ENCODE measurements at regions not wholly inside any gene's neighbourhood (a gene's known extent, or its start where the extent isn't known, plus 50 kb on each side); places are given as distances from the start of the nearest gene placed in this dataset.

- 87 to 91% (median 89%) methylated on average over 9 of the region's 9 CpGs for WGBS, 5 donors
- Histone ChIP-seq H3K27me3 (replicated peaks in 1 of 7) (peaks cover 0 to 16% (median 0%) of the 10 kb centered on the region in 7 donors), H3K9me3 (peaks cover 5 to 39% (median 31%) of the 10 kb centered on the region in 8 donors), H3K36me3 (no peaks in the 10 kb centered on the region), H3K27ac (no peak overlapping the region), H3K4me1 (no peaks in the 10 kb centered on the region), H3K4me3 (no peak overlapping the region)
- TF ChIP-seq POLR2A (IDR thresholded peaks at IDR 0.05) (no peak), POLR2AphosphoS5 (IDR thresholded peaks at IDR 0.05) (no peak), CTCF (IDR thresholded peaks at IDR 0.05 in 8 of 11, conservative IDR thresholded peaks at IDR 0.05 in 3 of 11) (no peak)
- DNase-seq = no peak
- intact Hi-C loops (cut with DNase I; ENCODE audit: low total_unique reads) = no loop called here
Measured at GRCh38 chr6:159435701-159436100, 257.3 kb downstream of the SOD2 start.

- Histone ChIP-seq H3K4me3 (no peak overlapping the region), H3K36me3 (no peaks in the 10 kb centered on the region), H3K27me3 (replicated peaks in 1 of 7) (peaks cover 0 to 16% (median 0%) of the 10 kb centered on the region in 7 donors), H3K27ac (no peak overlapping the region), H3K4me1 (no peaks in the 10 kb centered on the region), H3K9me3 (peaks cover 5 to 39% (median 31%) of the 10 kb centered on the region in 8 donors)
- WGBS, 5 donors = 64 to 85% (median 65%) methylated on average over 4 of the region's 4 CpGs
- intact Hi-C loops (cut with DNase I; ENCODE audit: low total_unique reads) = no loop called here
- no peak for TF ChIP-seq POLR2A (IDR thresholded peaks at IDR 0.05)
- no peak for TF ChIP-seq CTCF (IDR thresholded peaks at IDR 0.05 in 8 of 11, conservative IDR thresholded peaks at IDR 0.05 in 3 of 11)
- no peak for TF ChIP-seq POLR2AphosphoS5 (IDR thresholded peaks at IDR 0.05)
- DNase-seq = no peak
Measured at GRCh38 chr6:159434410-159434809, 258.6 kb downstream of the SOD2 start.

GRCh38 chr6:159433550-159433949, 259.5 kb downstream of the SOD2 start:
- 95 to 98% (median 96%) methylated on average over 4 of the region's 4 CpGs for WGBS, 5 donors
- intact Hi-C loops (cut with DNase I; ENCODE audit: low total_unique reads) = no loop called here
- peaks cover 5 to 39% (median 31%) of the 10 kb centered on the region in 8 donors for H3K9me3 ChIP-seq

GRCh38 chr6:159431750-159432149, 261.3 kb downstream of the SOD2 start:
- Histone ChIP-seq H3K36me3 (no peaks in the 10 kb centered on the region), H3K4me1 (no peaks in the 10 kb centered on the region), H3K9me3 (peaks cover 5 to 39% (median 31%) of the 10 kb centered on the region in 8 donors), H3K4me3 (no peak overlapping the region), H3K27me3 (replicated peaks in 1 of 7) (peaks cover 0 to 16% (median 0%) of the 10 kb centered on the region in 7 donors), H3K27ac (no peak overlapping the region)
- intact Hi-C loops (cut with DNase I; ENCODE audit: low total_unique reads) = no loop called here
- 76 to 100% (median 100%) methylated on average over 1 of the region's 1 CpG for WGBS, 5 donors
- DNase-seq = no peak
- no peak for TF ChIP-seq CTCF (IDR thresholded peaks at IDR 0.05 in 8 of 11, conservative IDR thresholded peaks at IDR 0.05 in 3 of 11)
- TF ChIP-seq POLR2AphosphoS5 (IDR thresholded peaks at IDR 0.05) = no peak
- no peak for TF ChIP-seq POLR2A (IDR thresholded peaks at IDR 0.05)

More at GRCh38 chr6:159433550-159433949, 259.5 kb downstream of the SOD2 start:
- H3K4me1 ChIP-seq = no peaks in the 10 kb centered on the region
- H3K27me3 ChIP-seq (replicated peaks in 1 of 7) = peaks cover 0 to 16% (median 0%) of the 10 kb centered on the region in 7 donors
- no peak overlapping the region for H3K4me3 ChIP-seq
- no peaks in the 10 kb centered on the region for H3K36me3 ChIP-seq
- no peak overlapping the region for H3K27ac ChIP-seq
- TF ChIP-seq POLR2AphosphoS5 (IDR thresholded peaks at IDR 0.05) (no peak), POLR2A (IDR thresholded peaks at IDR 0.05) (no peak), CTCF (IDR thresholded peaks at IDR 0.05 in 8 of 11, conservative IDR thresholded peaks at IDR 0.05 in 3 of 11) (no peak)
- no peak for DNase-seq

Data from spleen (tissue), 11 donors.